ENCODE measurements at regions not wholly inside any gene's neighbourhood (a gene's known extent, or its start where the extent isn't known, plus 50 kb on each side); places are given as distances from the start of the nearest gene placed in this dataset.

GRCh38 chr12:91502208-91502607 lies 319.6 kb upstream of the DCN start:
- TF ChIP-seq CTCF (IDR thresholded peaks at IDR 0.05) (no peak), POLR2A (IDR thresholded peaks at IDR 0.05) (no peak)

All from sigmoid colon (tissue), 3 donors.